Epithelial cell of esophagus (primary cell): ENCODE measurements at regions not wholly inside any gene's neighbourhood (a gene's known extent, or its start where the extent isn't known, plus 50 kb on each side); places are given as distances from the start of the nearest gene placed in this dataset.

Source experiments
- DNase-seq: peaks from one replicate; pipeline ENCODE4 v3.0.0; 2010; ENCODE audit warnings: low read depth
- H3K4me3 ChIP-seq: 2 replicates; pipeline ENCODE4 v1.5.1; 2011; ENCODE audit warnings: mild to moderate bottlenecking, low read length, control low read depth
- CTCF ChIP-seq: IDR thresholded peaks from 2 replicates; pipeline ENCODE4 v1.5.1; 2011; ENCODE audit warnings: low read depth, mild to moderate bottlenecking, low read length, control low read depth, inconsistent platforms; ENCODE audit not compliant: insufficient read depth; ENCODE audit errors: missing control alignments

GRCh38 chr21:24375201-24375600, 1232.1 kb downstream of the MRPL39 start:
- TF ChIP-seq CTCF: no peak
- DNase-seq: no peak
- no peak overlapping the region for H3K4me3 ChIP-seq

- no peak for DNase-seq
- no peak overlapping the region for H3K4me3 ChIP-seq
- no peak for TF ChIP-seq CTCF
Observed at GRCh38 chr21:24372506-24372905, 1234.8 kb downstream of the MRPL39 start.

- DNase-seq: no peak
- H3K4me3 ChIP-seq: no peak overlapping the region
- TF ChIP-seq CTCF: no peak
Observed at GRCh38 chr21:24369746-24370145, 1237.5 kb downstream of the MRPL39 start.

GRCh38 chr21:24369278-24369677, 1238.0 kb downstream of the MRPL39 start:
- no peak for DNase-seq
- no peak for TF ChIP-seq CTCF
- H3K4me3 ChIP-seq: no peak overlapping the region

GRCh38 chr21:24367936-24368335, 1239.3 kb downstream of the MRPL39 start:
- no peak for DNase-seq
- H3K4me3 ChIP-seq: no peak overlapping the region
- no peak for TF ChIP-seq CTCF

GRCh38 chr21:24353492-24353891, 1253.8 kb downstream of the MRPL39 start:
- H3K4me3 ChIP-seq: no peak overlapping the region
- TF ChIP-seq CTCF: no peak
- DNase-seq: no peak

GRCh38 chr21:24339406-24339805, 1267.9 kb downstream of the MRPL39 start:
- TF ChIP-seq CTCF: no peak
- DNase-seq: no peak
- H3K4me3 ChIP-seq: no peak overlapping the region
